ENCODE measurements at regions not wholly inside any gene's neighbourhood (a gene's known extent, or its start where the extent isn't known, plus 50 kb on each side); places are given as distances from the start of the nearest gene placed in this dataset.
"Not testable (repeated sequence)": the region's sequence is repeated elsewhere in the genome, so short reads cannot be mapped to it uniquely, and the experiment has no call there.

GRCh38 chrX:52261125-52261462 is 76.4 kb downstream of the MAGED4 start:
- H3K4me1 ChIP-seq (ENCODE audit: control insufficient read depth, insufficient read depth, low read length), result peaks cover 8% of the 10 kb centered on the region
- DNase-seq, result no peak
- no peak overlapping the region for H3K27ac ChIP-seq (ENCODE audit: low read length)
- peak overlapping the region; percentile 79 for H3K4me3 ChIP-seq (ENCODE audit: low read length)
- WGBS (ENCODE audit: insufficient coverage), result no CpG with 5 or more reads among the region's 2 CpGs
- no peaks in the 10 kb centered on the region for H3K36me3 ChIP-seq (ENCODE audit: control insufficient read depth, insufficient read depth, low read length)
- H3K27me3 ChIP-seq (ENCODE audit: control insufficient read depth, insufficient read depth, low read length), result peaks cover 5% of the 10 kb centered on the region
- H3K9me3 ChIP-seq (replicated peaks; ENCODE audit: control insufficient read depth, low read depth, low read length), result no peaks in the 10 kb centered on the region

DNA sequence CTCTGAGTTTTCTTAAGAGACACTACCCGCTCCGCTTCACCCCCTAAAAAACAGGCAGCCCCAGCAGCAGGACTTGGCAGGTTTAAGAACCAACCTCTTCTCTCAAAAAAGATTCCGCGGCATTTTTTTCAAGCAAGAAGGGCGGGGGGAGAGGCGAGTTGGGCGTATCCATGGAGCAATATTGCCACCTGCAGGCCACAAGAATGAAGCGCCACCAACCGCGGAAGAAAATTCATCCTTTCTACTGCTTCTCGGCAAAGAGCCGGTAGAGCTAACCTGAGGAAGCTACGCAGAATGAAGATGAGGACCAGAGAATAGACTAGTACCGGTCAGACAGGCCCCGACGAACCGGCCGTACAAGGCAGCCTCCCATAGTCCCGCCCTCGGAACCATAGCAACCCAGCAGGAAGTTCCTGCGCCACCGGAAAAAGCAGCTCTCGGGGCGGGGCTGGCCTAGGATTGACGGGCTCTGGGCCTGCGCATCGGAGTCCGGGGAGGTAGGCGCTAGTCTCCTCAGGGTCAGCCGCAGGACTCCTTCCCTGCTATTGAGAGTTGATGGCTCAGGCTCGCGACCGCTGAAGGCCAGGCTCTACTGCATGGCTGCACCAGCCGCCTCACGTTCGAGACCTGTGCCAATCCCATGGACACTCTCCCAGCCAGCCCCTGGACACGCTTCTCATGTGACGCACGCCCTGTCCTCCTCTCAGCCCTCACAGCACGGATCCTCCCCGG is 76.9 kb downstream of the MAGED4 start:
- peaks cover 8% of the 10 kb centered on the region for H3K4me1 ChIP-seq (ENCODE audit: control insufficient read depth, insufficient read depth, low read length)
- H3K9me3 ChIP-seq (replicated peaks; ENCODE audit: control insufficient read depth, low read depth, low read length), result no peaks in the 10 kb centered on the region
- H3K4me3 ChIP-seq (ENCODE audit: low read length), result peak overlapping the region; percentile 79
- peak overlapping the region; percentile 93 for H3K27ac ChIP-seq (ENCODE audit: low read length)
- peak; percentile 97 for DNase-seq
- peaks cover 5% of the 10 kb centered on the region for H3K27me3 ChIP-seq (ENCODE audit: control insufficient read depth, insufficient read depth, low read length)
- under 1% methylated on average over 36 of the region's 41 CpGs for WGBS (ENCODE audit: insufficient coverage)
- no peaks in the 10 kb centered on the region for H3K36me3 ChIP-seq (ENCODE audit: control insufficient read depth, insufficient read depth, low read length)

- WGBS (ENCODE audit: insufficient coverage), result 14% methylated on average over 19 of the region's 19 CpGs
- no peak for DNase-seq
- Histone ChIP-seq H3K9me3 (replicated peaks; ENCODE audit: control insufficient read depth, low read depth, low read length) (no peaks in the 10 kb centered on the region), H3K27ac (ENCODE audit: low read length) (peak overlapping the region; percentile 93), H3K36me3 (ENCODE audit: control insufficient read depth, insufficient read depth, low read length) (no peaks in the 10 kb centered on the region), H3K27me3 (ENCODE audit: control insufficient read depth, insufficient read depth, low read length) (peaks cover 5% of the 10 kb centered on the region), H3K4me1 (ENCODE audit: control insufficient read depth, insufficient read depth, low read length) (peaks cover 8% of the 10 kb centered on the region), H3K4me3 (ENCODE audit: low read length) (peak overlapping the region; percentile 79)
Observed at GRCh38 chrX:52262195-52262546, 77.5 kb downstream of the MAGED4 start.

DNA sequence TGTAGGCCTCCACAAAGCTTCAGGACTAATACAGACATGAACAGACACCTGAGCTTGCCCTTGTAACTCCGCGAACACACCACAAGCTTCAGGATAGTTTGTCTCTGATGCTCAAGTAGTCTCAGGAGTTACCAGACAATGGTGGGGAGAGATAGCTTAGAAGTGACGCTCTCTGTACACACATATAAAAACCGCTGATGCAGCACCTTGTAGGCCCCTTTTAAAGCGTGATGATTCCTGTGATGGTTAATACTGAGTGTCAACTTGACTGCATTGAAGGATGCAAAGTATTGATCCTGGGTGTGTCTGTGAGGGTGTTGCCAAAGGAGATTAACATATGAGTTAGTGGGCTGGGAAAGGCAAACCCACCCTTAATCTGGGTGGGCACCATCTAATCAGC is 78.7 kb downstream of the MAGED4 start:
- no peak overlapping the region for H3K4me3 ChIP-seq (ENCODE audit: low read length)
- H3K27me3 ChIP-seq (ENCODE audit: control insufficient read depth, insufficient read depth, low read length), result peaks cover 5% of the 10 kb centered on the region
- peaks cover 8% of the 10 kb centered on the region for H3K4me1 ChIP-seq (ENCODE audit: control insufficient read depth, insufficient read depth, low read length)
- 68% methylated on average over 2 of the region's 5 CpGs for WGBS (ENCODE audit: insufficient coverage)
- no peak overlapping the region for H3K27ac ChIP-seq (ENCODE audit: low read length)
- H3K36me3 ChIP-seq (ENCODE audit: control insufficient read depth, insufficient read depth, low read length), result no peaks in the 10 kb centered on the region
- no peak for DNase-seq
- H3K9me3 ChIP-seq (replicated peaks; ENCODE audit: control insufficient read depth, low read depth, low read length), result no peaks in the 10 kb centered on the region

- Histone ChIP-seq H3K36me3 (ENCODE audit: control insufficient read depth, insufficient read depth, low read length) (no peaks in the 10 kb centered on the region), H3K27ac (ENCODE audit: low read length) (no peak overlapping the region), H3K9me3 (replicated peaks; ENCODE audit: control insufficient read depth, low read depth, low read length) (no peaks in the 10 kb centered on the region), H3K4me3 (ENCODE audit: low read length) (no peak overlapping the region), H3K4me1 (ENCODE audit: control insufficient read depth, insufficient read depth, low read length) (peaks cover 8% of the 10 kb centered on the region), H3K27me3 (ENCODE audit: control insufficient read depth, insufficient read depth, low read length) (peaks cover 14% of the 10 kb centered on the region)
- WGBS (ENCODE audit: insufficient coverage), result 60% methylated on average over 2 of the region's 4 CpGs
- no peak for DNase-seq
Observed at GRCh38 chrX:52265713-52266112, 81.0 kb downstream of the MAGED4 start.

GRCh38 chrX:52268502-52268901 is 83.8 kb downstream of the MAGED4 start:
- H3K9me3 ChIP-seq (replicated peaks; ENCODE audit: control insufficient read depth, low read depth, low read length); H3K27ac ChIP-seq (ENCODE audit: low read length); H3K36me3 ChIP-seq (ENCODE audit: control insufficient read depth, insufficient read depth, low read length); H3K4me1 ChIP-seq (ENCODE audit: control insufficient read depth, insufficient read depth, low read length); DNase-seq; H3K4me3 ChIP-seq (ENCODE audit: low read length): not testable (repeated sequence)
- WGBS (ENCODE audit: insufficient coverage), result no CpG with 5 or more reads among the region's 1 CpG
- peaks cover 19% of the 10 kb centered on the region for H3K27me3 ChIP-seq (ENCODE audit: control insufficient read depth, insufficient read depth, low read length)

DNA sequence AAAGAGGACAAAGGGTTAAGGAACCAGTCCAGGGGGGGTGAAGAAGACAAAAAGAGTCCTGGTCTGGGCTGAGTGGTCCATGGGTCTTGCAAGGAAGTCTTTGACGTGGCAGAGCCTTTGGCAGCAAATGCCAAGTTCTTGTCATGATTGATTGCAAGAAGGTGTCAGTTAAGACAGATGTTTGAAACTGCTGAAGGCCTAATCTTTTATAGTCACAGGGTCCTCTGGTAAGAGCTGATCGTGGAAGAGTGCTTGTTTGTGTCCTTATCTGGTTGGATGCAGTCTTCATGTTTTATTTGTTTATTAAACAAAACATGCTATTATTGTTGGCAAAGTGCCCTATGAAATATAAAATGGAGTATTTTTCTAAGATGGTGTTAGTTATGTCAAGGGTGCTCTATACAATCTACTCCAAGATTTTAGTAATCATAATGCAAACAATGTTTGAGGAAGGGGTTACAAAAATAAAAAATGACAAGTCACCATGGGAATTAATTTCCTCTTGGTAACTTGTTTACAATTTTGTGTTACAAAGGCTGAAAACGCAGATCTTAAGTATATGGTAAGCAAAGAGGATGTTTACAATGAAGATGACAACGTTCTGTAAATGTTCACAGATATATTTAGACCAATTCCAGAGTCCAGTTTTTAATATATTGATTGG is 85.9 kb downstream of the MAGED4 start:
- H3K27me3 ChIP-seq (ENCODE audit: control insufficient read depth, insufficient read depth, low read length), result peaks cover 13% of the 10 kb centered on the region
- H3K4me1 ChIP-seq (ENCODE audit: control insufficient read depth, insufficient read depth, low read length), result no peaks in the 10 kb centered on the region
- no peak for DNase-seq
- no peaks in the 10 kb centered on the region for H3K9me3 ChIP-seq (replicated peaks; ENCODE audit: control insufficient read depth, low read depth, low read length)
- no peaks in the 10 kb centered on the region for H3K36me3 ChIP-seq (ENCODE audit: control insufficient read depth, insufficient read depth, low read length)
- WGBS (ENCODE audit: insufficient coverage), result 8% methylated on average over 1 of the region's 4 CpGs
- H3K27ac ChIP-seq (ENCODE audit: low read length), result no peak overlapping the region
- H3K4me3 ChIP-seq (ENCODE audit: low read length), result no peak overlapping the region

DNA sequence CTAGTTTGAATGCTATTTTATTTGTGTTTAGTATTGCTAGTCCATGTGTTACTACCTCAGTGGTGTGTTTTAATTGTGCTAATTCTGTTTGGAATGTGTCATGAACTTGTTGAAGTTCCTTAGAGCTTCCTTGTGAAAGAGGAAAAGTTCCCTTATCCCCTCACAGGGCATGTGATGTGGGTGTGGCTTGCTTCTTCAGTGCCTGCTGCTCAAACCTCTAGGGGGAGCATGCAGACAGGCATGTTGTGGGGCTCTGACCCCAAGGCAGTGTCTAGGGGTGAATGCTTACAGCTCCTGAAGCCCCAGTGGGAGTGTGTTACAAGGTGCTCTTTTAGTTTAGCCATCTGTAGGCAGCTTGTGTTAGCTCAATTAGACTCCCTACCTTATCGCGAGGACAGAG is 86.5 kb downstream of the MAGED4 start:
- peaks cover 14% of the 10 kb centered on the region for H3K27me3 ChIP-seq (ENCODE audit: control insufficient read depth, insufficient read depth, low read length)
- H3K9me3 ChIP-seq (replicated peaks; ENCODE audit: control insufficient read depth, low read depth, low read length), result no peaks in the 10 kb centered on the region
- DNase-seq, result peak; percentile 4
- 0% methylated on average over 1 of the region's 2 CpGs for WGBS (ENCODE audit: insufficient coverage)
- H3K4me1 ChIP-seq (ENCODE audit: control insufficient read depth, insufficient read depth, low read length), result no peaks in the 10 kb centered on the region
- H3K27ac ChIP-seq (ENCODE audit: low read length), result no peak overlapping the region
- no peaks in the 10 kb centered on the region for H3K36me3 ChIP-seq (ENCODE audit: control insufficient read depth, insufficient read depth, low read length)
- no peak overlapping the region for H3K4me3 ChIP-seq (ENCODE audit: low read length)

- no peaks in the 10 kb centered on the region for H3K4me1 ChIP-seq (ENCODE audit: control insufficient read depth, insufficient read depth, low read length)
- H3K4me3 ChIP-seq (ENCODE audit: low read length), result no peak overlapping the region
- DNase-seq, result no peak
- no peak overlapping the region for H3K27ac ChIP-seq (ENCODE audit: low read length)
- WGBS (ENCODE audit: insufficient coverage), result 55% methylated on average over 4 of the region's 8 CpGs
- no peaks in the 10 kb centered on the region for H3K36me3 ChIP-seq (ENCODE audit: control insufficient read depth, insufficient read depth, low read length)
- no peaks in the 10 kb centered on the region for H3K9me3 ChIP-seq (replicated peaks; ENCODE audit: control insufficient read depth, low read depth, low read length)
- peaks cover 16% of the 10 kb centered on the region for H3K27me3 ChIP-seq (ENCODE audit: control insufficient read depth, insufficient read depth, low read length)
Observed at GRCh38 chrX:52277666-52278065, 91.2 kb upstream of the XAGE2 start.

DNA sequence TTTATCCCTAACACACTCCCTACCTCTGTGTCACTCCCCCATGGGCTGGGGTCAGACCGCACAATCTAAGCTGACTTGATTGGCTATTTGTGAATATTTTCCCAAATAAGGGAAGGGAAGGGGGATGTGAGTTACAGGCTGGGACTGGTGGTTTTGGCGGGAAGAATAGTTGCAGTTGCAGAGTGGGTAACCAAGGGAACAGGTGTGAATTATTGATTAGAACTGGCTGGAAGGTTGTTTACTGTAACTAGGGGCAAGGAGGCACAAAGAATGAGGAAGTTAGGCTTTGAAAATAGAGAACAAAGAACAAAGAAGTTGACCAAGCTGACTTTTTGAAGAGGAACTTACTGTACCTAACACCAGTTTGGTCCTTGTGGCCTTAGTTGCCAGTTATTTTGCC is 88.0 kb upstream of the XAGE2 start:
- WGBS (ENCODE audit: insufficient coverage), result 94% methylated on average over 2 of the region's 2 CpGs
- Histone ChIP-seq H3K4me1 (ENCODE audit: control insufficient read depth, insufficient read depth, low read length) (no peaks in the 10 kb centered on the region), H3K36me3 (ENCODE audit: control insufficient read depth, insufficient read depth, low read length) (no peaks in the 10 kb centered on the region), H3K27me3 (ENCODE audit: control insufficient read depth, insufficient read depth, low read length) (peaks cover 30% of the 10 kb centered on the region), H3K9me3 (replicated peaks; ENCODE audit: control insufficient read depth, low read depth, low read length) (no peaks in the 10 kb centered on the region), H3K4me3 (ENCODE audit: low read length) (no peak overlapping the region), H3K27ac (ENCODE audit: low read length) (no peak overlapping the region)
- DNase-seq, result no peak

Data from muscle of leg (tissue), 3 donors.